ENCODE measurements at regions not wholly inside any gene's neighbourhood (a gene's known extent, or its start where the extent isn't known, plus 50 kb on each side); places are given as distances from the start of the nearest gene placed in this dataset.

GRCh38 chr5:5705010-5705409, 282.5 kb downstream of the ICE1 start:
- Mint-ChIP-seq H3K4me1 (peaks cover 4% of the 10 kb centered on the region), H3K36me3 (ENCODE audit: low read depth) (no peaks in the 10 kb centered on the region), H3K27me3 (peaks cover 2% of the 10 kb centered on the region), H3K27ac (no peak overlapping the region), H3K9me3 (no peaks in the 10 kb centered on the region), H3K4me3 (no peak overlapping the region)
- POLR2A ChIA-PET = no interaction called here
- DNase-seq (no peak), ATAC-seq (ENCODE audit: low read depth) (no peak)
- TF ChIP-seq, protein P1, sequence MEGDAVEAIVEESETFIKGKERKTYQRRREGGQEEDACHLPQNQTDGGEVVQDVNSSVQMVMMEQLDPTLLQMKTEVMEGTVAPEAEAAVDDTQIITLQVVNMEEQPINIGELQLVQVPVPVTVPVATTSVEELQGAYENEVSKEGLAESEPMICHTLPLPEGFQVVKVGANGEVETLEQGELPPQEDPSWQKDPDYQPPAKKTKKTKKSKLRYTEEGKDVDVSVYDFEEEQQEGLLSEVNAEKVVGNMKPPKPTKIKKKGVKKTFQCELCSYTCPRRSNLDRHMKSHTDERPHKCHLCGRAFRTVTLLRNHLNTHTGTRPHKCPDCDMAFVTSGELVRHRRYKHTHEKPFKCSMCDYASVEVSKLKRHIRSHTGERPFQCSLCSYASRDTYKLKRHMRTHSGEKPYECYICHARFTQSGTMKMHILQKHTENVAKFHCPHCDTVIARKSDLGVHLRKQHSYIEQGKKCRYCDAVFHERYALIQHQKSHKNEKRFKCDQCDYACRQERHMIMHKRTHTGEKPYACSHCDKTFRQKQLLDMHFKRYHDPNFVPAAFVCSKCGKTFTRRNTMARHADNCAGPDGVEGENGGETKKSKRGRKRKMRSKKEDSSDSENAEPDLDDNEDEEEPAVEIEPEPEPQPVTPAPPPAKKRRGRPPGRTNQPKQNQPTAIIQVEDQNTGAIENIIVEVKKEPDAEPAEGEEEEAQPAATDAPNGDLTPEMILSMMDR (IDR thresholded peaks at IDR 0.05) = no peak
- intact Hi-C loops (cut with micrococcal nuclease) = no loop called here
- CTCF ChIA-PET = no interaction called here

DNA sequence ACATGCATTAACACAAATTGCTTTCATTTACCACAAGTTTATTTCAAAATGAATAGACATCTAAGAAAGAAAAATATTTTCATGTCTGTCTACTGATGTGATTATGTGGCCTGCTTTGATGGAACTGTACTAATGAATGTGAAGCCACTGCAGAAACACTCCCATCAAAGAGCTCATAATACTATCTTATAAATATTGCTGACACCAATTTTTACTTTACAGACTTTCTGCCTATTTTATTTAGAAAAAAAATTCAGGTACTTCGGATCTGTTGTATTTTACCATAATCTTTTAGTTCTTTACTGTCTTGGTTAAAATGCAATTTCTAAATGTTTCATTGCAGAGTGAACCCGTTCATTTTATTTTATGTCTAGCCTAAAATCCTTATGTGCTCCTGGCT, 281.9 kb downstream of the ICE1 start:
- intact Hi-C loops (cut with micrococcal nuclease) = no loop called here
- TF ChIP-seq, protein P1 (IDR thresholded peaks at IDR 0.05) = no peak
- CTCF ChIA-PET = no interaction called here
- ATAC-seq (ENCODE audit: low read depth) = no peak
- Mint-ChIP-seq H3K27ac (no peak overlapping the region), H3K9me3 (no peaks in the 10 kb centered on the region), H3K27me3 (peaks cover 2% of the 10 kb centered on the region), H3K4me1 (peaks cover 4% of the 10 kb centered on the region), H3K36me3 (ENCODE audit: low read depth) (no peaks in the 10 kb centered on the region), H3K4me3 (no peak overlapping the region)
- DNase-seq = no peak
- POLR2A ChIA-PET = no interaction called here

- Mint-ChIP-seq H3K27ac (no peak overlapping the region), H3K4me3 (no peak overlapping the region), H3K27me3 (peaks cover 2% of the 10 kb centered on the region), H3K36me3 (ENCODE audit: low read depth) (no peaks in the 10 kb centered on the region), H3K9me3 (no peaks in the 10 kb centered on the region), H3K4me1 (no peaks in the 10 kb centered on the region)
- CTCF ChIA-PET = no interaction called here
- POLR2A ChIA-PET = no interaction called here
- DNase-seq = no peak
- TF ChIP-seq, protein P1 (IDR thresholded peaks at IDR 0.05) = no peak
- ATAC-seq (ENCODE audit: low read depth) = no peak
- intact Hi-C loops (cut with micrococcal nuclease) = no loop called here
Observed at GRCh38 chr5:5702934-5703333, 280.5 kb downstream of the ICE1 start.

- TF ChIP-seq, protein P1 (IDR thresholded peaks at IDR 0.05) = no peak
- CTCF ChIA-PET = no interaction called here
- intact Hi-C loops (cut with micrococcal nuclease) = no loop called here
- Mint-ChIP-seq H3K4me1 (no peaks in the 10 kb centered on the region), H3K36me3 (ENCODE audit: low read depth) (no peaks in the 10 kb centered on the region), H3K27me3 (peaks cover 2% of the 10 kb centered on the region), H3K27ac (no peak overlapping the region), H3K4me3 (no peak overlapping the region), H3K9me3 (no peaks in the 10 kb centered on the region)
- ATAC-seq (ENCODE audit: low read depth) (no peak), DNase-seq (no peak)
- POLR2A ChIA-PET = no interaction called here
Observed at GRCh38 chr5:5700549-5700948, 278.1 kb downstream of the ICE1 start.

GRCh38 chr5:5699062-5699461, 276.6 kb downstream of the ICE1 start:
- no peak for ATAC-seq (ENCODE audit: low read depth)
- no peak for DNase-seq
- ChIA-PET CTCF (no interaction called here), POLR2A (no interaction called here)
- Mint-ChIP-seq H3K9me3 (no peaks in the 10 kb centered on the region), H3K4me1 (no peaks in the 10 kb centered on the region), H3K27ac (no peak overlapping the region), H3K36me3 (ENCODE audit: low read depth) (no peaks in the 10 kb centered on the region), H3K4me3 (no peak overlapping the region), H3K27me3 (peaks cover 2% of the 10 kb centered on the region)
- TF ChIP-seq, protein P1 (IDR thresholded peaks at IDR 0.05) = no peak
- intact Hi-C loops (cut with micrococcal nuclease) = no loop called here
